KMS-11 (cell line): ENCODE measurements at regions not wholly inside any gene's neighbourhood (a gene's known extent, or its start where the extent isn't known, plus 50 kb on each side); places are given as distances from the start of the nearest gene placed in this dataset.

ENCODE experiments used
- H2AFZ ChIP-seq: fragments of 200-600 bp; sonication (generic); 2 replicates; pipeline ENCODE4 v1.6.1; 2016; ENCODE audit warnings: antibody characterized with exemption, mixed run types, low read depth
- H3K27ac ChIP-seq: fragments of 200-600 bp; sonication (generic); 2 replicates; pipeline ENCODE4 v1.6.1; 2016; ENCODE audit warnings: mild to moderate bottlenecking, mixed run types
- H3K27me3 ChIP-seq: fragments of 200-600 bp; sonication (generic); 2 replicates; pipeline ENCODE4 v1.6.1; 2017; ENCODE audit warnings: mild to moderate bottlenecking, low read depth, mixed run types, moderate library complexity; ENCODE audit not compliant: insufficient read depth
- H3K36me3 ChIP-seq: fragments of 200-600 bp; sonication (generic); 2 replicates; pipeline ENCODE4 v1.6.1; 2017; ENCODE audit warnings: mild to moderate bottlenecking, mixed run types; ENCODE audit not compliant: insufficient read depth
- H3K4me1 ChIP-seq: fragments of 200-600 bp; sonication (generic); 2 replicates; pipeline ENCODE4 v1.6.1; 2016; ENCODE audit warnings: mild to moderate bottlenecking, low read depth, mixed run types; ENCODE audit not compliant: poor library complexity, severe bottlenecking
- H3K4me2 ChIP-seq: fragments of 200-600 bp; sonication (generic); 2 replicates; pipeline ENCODE4 v1.7.0; 2016; ENCODE audit warnings: mild to moderate bottlenecking, mixed run types
- H3K4me3 ChIP-seq: fragments of 200-600 bp; sonication (generic); IDR thresholded peaks from 2 replicates; pipeline ENCODE4 v1.6.1; 2017; ENCODE audit warnings: low read depth, low read length, mixed read lengths; ENCODE audit not compliant: insufficient read depth
- H3K79me2 ChIP-seq: fragments of 200-600 bp; sonication (generic); 2 replicates; pipeline ENCODE4 v1.6.1; 2016; ENCODE audit warnings: low read depth, mixed run types; ENCODE audit not compliant: insufficient read depth
- H3K9ac ChIP-seq: fragments of 200-600 bp; sonication (generic); 2 replicates; pipeline ENCODE4 v1.6.1; 2016; ENCODE audit warnings: mild to moderate bottlenecking, mixed run types
- H4K20me1 ChIP-seq: fragments of 200-600 bp; sonication (generic); 2 replicates; pipeline ENCODE4 v1.6.1; 2016; ENCODE audit warnings: mild to moderate bottlenecking, mixed run types; ENCODE audit not compliant: insufficient read depth
- TF ChIP-seq, protein P1 (sequence below): fragments of 200-600 bp; sonication (generic); conservative IDR thresholded peaks from 2 replicates; pipeline ENCODE4 v1.6.1; 2017; ENCODE audit warnings: low read depth, mild to moderate bottlenecking, antibody characterized with exemption, low read length, moderate library complexity, mixed read lengths

DNA sequence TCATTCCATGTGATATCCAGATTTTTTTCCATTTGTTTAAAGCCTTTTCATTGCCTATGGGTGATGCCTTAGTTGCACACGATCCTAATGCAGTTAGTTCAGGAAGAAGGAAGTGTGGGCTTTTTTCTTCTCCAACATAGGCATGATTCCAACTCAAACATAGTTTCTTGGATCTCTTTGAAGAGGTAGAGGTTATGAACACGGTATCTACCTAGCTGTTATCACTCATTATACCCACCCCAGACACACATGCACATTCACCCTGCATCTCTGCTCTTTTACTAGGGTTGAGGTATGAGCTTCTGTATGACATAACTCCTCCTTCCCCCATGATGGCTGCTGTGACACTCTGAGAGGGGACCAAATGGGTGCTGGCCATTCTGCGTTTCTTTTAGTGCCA lies 122.1 kb upstream of the ZNF648 start:
- H3K9ac ChIP-seq, result no peak overlapping the region
- no peak overlapping the region for H2AFZ ChIP-seq
- no peak overlapping the region for H3K4me3 ChIP-seq
- H3K27ac ChIP-seq, result no peak overlapping the region
- no peaks in the 10 kb centered on the region for H3K4me1 ChIP-seq
- no peak overlapping the region for H3K4me2 ChIP-seq
- H3K36me3 ChIP-seq, result no peaks in the 10 kb centered on the region
- H4K20me1 ChIP-seq, result no peaks in the 10 kb centered on the region
- TF ChIP-seq, protein P1, sequence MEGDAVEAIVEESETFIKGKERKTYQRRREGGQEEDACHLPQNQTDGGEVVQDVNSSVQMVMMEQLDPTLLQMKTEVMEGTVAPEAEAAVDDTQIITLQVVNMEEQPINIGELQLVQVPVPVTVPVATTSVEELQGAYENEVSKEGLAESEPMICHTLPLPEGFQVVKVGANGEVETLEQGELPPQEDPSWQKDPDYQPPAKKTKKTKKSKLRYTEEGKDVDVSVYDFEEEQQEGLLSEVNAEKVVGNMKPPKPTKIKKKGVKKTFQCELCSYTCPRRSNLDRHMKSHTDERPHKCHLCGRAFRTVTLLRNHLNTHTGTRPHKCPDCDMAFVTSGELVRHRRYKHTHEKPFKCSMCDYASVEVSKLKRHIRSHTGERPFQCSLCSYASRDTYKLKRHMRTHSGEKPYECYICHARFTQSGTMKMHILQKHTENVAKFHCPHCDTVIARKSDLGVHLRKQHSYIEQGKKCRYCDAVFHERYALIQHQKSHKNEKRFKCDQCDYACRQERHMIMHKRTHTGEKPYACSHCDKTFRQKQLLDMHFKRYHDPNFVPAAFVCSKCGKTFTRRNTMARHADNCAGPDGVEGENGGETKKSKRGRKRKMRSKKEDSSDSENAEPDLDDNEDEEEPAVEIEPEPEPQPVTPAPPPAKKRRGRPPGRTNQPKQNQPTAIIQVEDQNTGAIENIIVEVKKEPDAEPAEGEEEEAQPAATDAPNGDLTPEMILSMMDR, result no peak
- H3K27me3 ChIP-seq, result no peaks in the 10 kb centered on the region
- H3K79me2 ChIP-seq, result no peaks in the 10 kb centered on the region

DNA sequence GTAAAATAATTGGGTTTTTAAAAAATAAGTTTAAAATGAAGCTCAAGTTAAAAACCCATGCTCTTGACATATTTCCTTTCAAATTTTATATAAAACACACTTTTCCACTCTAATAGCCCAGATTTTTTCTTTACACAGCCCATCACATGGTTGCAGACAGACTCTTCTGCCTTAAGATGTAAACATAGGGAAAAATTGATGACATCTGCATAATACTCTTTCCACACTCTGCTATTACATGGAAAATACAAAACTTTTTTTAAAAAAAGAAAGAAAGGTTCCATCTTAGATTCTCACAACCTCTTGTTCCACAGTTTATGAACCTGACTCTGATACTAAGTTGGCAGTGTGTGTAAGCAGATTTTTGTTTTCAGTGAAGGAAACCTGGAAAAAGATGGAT lies 120.8 kb upstream of the ZNF648 start:
- H2AFZ ChIP-seq, result no peak overlapping the region
- TF ChIP-seq, protein P1, result no peak
- no peaks in the 10 kb centered on the region for H3K79me2 ChIP-seq
- H3K9ac ChIP-seq, result no peak overlapping the region
- H3K36me3 ChIP-seq, result no peaks in the 10 kb centered on the region
- H3K4me2 ChIP-seq, result no peak overlapping the region
- no peaks in the 10 kb centered on the region for H3K27me3 ChIP-seq
- no peak overlapping the region for H3K27ac ChIP-seq
- no peaks in the 10 kb centered on the region for H3K4me1 ChIP-seq
- no peak overlapping the region for H3K4me3 ChIP-seq
- H4K20me1 ChIP-seq, result no peaks in the 10 kb centered on the region

DNA sequence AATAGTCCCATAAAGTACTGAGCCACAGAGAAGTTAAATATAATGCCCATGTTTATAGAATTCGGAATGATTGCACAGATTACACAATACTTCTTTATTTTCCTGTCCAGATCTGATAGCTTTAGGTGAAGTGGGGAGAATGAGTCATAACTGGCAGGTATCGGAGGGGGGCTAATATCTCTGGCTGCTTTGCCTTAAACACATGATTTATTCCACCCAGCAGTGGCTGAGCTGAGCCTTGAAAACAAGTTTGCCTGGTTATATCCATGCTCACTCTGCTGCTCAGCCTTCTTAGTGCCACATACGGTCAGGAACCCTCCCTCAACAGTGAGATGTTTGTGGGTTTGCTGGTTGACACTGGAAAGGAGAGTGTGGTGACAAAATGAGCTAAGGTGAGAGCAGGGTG lies 119.7 kb upstream of the ZNF648 start:
- Histone ChIP-seq H3K9ac (no peak overlapping the region), H4K20me1 (no peaks in the 10 kb centered on the region), H3K4me1 (no peaks in the 10 kb centered on the region), H2AFZ (no peak overlapping the region), H3K79me2 (no peaks in the 10 kb centered on the region), H3K27me3 (no peaks in the 10 kb centered on the region), H3K4me2 (no peak overlapping the region), H3K4me3 (no peak overlapping the region), H3K36me3 (no peaks in the 10 kb centered on the region), H3K27ac (no peak overlapping the region)
- TF ChIP-seq, protein P1, result no peak

DNA sequence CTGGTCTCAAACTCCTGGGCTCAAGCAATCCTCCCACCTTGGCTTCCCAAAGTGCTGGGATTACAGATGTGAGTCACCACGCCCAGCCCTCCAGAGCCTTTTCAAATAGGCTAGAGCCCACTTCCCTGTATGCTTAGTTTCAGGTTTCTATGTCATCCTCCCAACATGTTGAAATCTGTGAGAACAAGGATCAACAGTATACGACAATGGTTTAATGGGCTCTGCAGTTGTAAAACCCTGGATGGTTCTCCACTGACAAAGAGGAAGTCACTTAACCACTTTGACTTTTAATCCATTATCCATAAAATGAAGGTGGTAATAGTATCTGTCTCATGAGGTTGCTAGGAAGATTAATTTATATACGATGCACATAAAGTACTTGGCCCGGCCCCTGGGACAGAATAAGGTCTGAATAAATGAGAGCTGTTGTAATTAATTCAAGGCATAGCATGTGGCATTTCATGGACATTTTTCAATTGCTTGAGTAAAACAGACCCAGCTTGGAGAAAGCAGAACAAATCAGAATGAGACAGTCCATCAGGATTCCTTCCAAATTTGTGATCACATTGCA lies 113.9 kb upstream of the ZNF648 start:
- Histone ChIP-seq H3K4me2 (no peak overlapping the region), H4K20me1 (no peaks in the 10 kb centered on the region), H3K9ac (no peak overlapping the region), H3K36me3 (no peaks in the 10 kb centered on the region), H2AFZ (no peak overlapping the region), H3K4me1 (no peaks in the 10 kb centered on the region), H3K79me2 (no peaks in the 10 kb centered on the region), H3K27me3 (no peaks in the 10 kb centered on the region), H3K4me3 (no peak overlapping the region), H3K27ac (no peak overlapping the region)
- TF ChIP-seq, protein P1, result no peak

DNA sequence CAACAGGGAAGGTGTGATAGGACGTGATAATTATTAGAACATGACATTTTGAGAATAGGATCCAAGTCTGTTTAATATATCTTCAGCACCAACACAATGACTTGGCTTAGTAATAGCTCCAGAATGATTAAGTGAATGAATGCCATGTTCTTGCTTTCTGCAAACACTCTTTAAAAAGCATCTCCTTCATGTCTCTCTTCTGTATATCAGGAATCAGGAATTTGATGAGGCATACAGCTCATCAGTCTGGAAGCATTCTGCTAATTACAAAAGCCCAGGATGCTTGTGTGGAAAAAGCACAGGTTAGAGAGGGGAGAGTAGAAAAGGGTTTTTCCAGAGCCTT lies 113.0 kb upstream of the ZNF648 start:
- Histone ChIP-seq H3K4me2 (no peak overlapping the region), H3K79me2 (no peaks in the 10 kb centered on the region), H3K27me3 (no peaks in the 10 kb centered on the region), H3K4me3 (no peak overlapping the region), H3K4me1 (no peaks in the 10 kb centered on the region), H4K20me1 (no peaks in the 10 kb centered on the region), H3K36me3 (no peaks in the 10 kb centered on the region), H3K27ac (no peak overlapping the region), H3K9ac (no peak overlapping the region), H2AFZ (no peak overlapping the region)
- TF ChIP-seq, protein P1, result no peak
